Activated T-helper 17 cell treated with anti-CD3 and anti-CD28 coated beads, Interleukin-2, amount 50 U/mL, for 72 hours (primary cell): ENCODE measurements at regions not wholly inside any gene's neighbourhood (a gene's known extent, or its start where the extent isn't known, plus 50 kb on each side); places are given as distances from the start of the nearest gene placed in this dataset.

Experiments
- ATAC-seq: fragments of 150-1000 bp; cut with Tn5 transposase; replicated peaks from 2 replicates; pipeline ENCODE4 v1.10.0; 2021; ENCODE audit warnings: mild to moderate bottlenecking, moderate library complexity
- H3K27ac Mint-ChIP-seq: one replicate; pipeline ENCODE4 v1.8.0; 2022; ENCODE audit warnings: mixed read lengths
- H3K27me3 Mint-ChIP-seq: one replicate; pipeline ENCODE4 v1.8.0; 2022; ENCODE audit warnings: mixed read lengths
- H3K36me3 Mint-ChIP-seq: one replicate; pipeline ENCODE4 v1.8.0; 2022; ENCODE audit warnings: low read depth, mild to moderate bottlenecking, mixed read lengths
- H3K4me1 Mint-ChIP-seq: one replicate; pipeline ENCODE4 v1.8.0; 2022; ENCODE audit warnings: mixed read lengths
- H3K4me3 Mint-ChIP-seq: one replicate; pipeline ENCODE4 v1.8.0; 2022; ENCODE audit warnings: mild to moderate bottlenecking, mixed read lengths
- H3K9me3 Mint-ChIP-seq: one replicate; pipeline ENCODE4 v1.8.0; 2022; ENCODE audit warnings: mixed read lengths

DNA sequence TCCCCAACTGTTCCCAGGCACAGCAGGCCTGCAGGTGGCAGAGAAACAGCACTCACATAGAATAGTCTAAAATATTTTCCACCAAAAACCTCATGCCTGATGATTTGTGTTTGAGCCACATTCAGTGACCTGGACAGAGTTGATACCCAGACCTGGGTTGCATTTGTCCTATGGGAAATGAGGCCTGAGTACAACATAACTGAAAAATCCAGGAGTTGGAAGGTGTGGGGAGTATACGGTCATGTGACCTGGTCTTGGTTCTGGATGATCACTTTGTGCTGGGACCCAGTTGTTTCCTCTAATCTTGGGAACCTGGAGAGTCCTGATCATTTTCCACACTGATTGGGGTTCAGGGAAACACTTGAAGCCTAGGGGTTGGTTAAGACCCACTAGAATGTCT, 200.3 kb upstream of the MPHOSPH6 start:
- H3K27ac Mint-ChIP-seq, result no peak overlapping the region
- H3K36me3 Mint-ChIP-seq, result no peaks in the 10 kb centered on the region
- no peaks in the 10 kb centered on the region for H3K9me3 Mint-ChIP-seq
- no peaks in the 10 kb centered on the region for H3K27me3 Mint-ChIP-seq
- H3K4me1 Mint-ChIP-seq, result no peaks in the 10 kb centered on the region
- ATAC-seq, result no peak
- no peak overlapping the region for H3K4me3 Mint-ChIP-seq

DNA sequence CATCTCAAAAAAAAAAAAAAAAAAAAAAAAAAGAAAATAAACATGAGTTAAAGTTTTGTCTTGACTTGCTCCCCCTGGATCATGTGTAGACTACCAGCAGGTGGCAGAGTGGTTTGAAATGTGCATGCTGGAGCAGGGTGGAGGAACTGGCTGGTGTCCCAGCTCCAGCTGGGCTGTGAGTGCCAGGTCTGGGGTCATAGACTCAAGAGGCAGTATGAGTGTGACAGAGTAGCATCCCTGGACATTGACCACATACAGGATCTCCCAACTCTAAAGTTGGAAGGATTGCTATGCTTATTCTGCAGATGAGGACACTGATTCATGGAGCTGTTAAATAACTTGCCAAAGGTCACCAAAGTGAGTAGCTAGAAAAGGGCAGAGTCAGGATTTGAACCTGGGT, 198.0 kb upstream of the MPHOSPH6 start:
- Mint-ChIP-seq H3K36me3 (no peaks in the 10 kb centered on the region), H3K27me3 (no peaks in the 10 kb centered on the region), H3K4me1 (no peaks in the 10 kb centered on the region), H3K9me3 (no peaks in the 10 kb centered on the region), H3K4me3 (no peak overlapping the region), H3K27ac (no peak overlapping the region)
- no peak for ATAC-seq

- Mint-ChIP-seq H3K9me3 (no peaks in the 10 kb centered on the region), H3K4me3 (no peak overlapping the region), H3K27ac (no peak overlapping the region), H3K36me3 (no peaks in the 10 kb centered on the region), H3K4me1 (no peaks in the 10 kb centered on the region), H3K27me3 (peaks cover 4% of the 10 kb centered on the region)
- no peak for ATAC-seq
Measured at GRCh38 chr16:82366462-82366861, 196.4 kb upstream of the MPHOSPH6 start.

- H3K27ac Mint-ChIP-seq, result no peak overlapping the region
- H3K9me3 Mint-ChIP-seq, result no peaks in the 10 kb centered on the region
- no peaks in the 10 kb centered on the region for H3K4me1 Mint-ChIP-seq
- no peak overlapping the region for H3K4me3 Mint-ChIP-seq
- H3K27me3 Mint-ChIP-seq, result peaks cover 7% of the 10 kb centered on the region
- no peaks in the 10 kb centered on the region for H3K36me3 Mint-ChIP-seq
- ATAC-seq, result no peak
Measured at GRCh38 chr16:82364690-82365089, 194.7 kb upstream of the MPHOSPH6 start.

- H3K4me1 Mint-ChIP-seq, result no peaks in the 10 kb centered on the region
- H3K9me3 Mint-ChIP-seq, result no peaks in the 10 kb centered on the region
- H3K36me3 Mint-ChIP-seq, result no peaks in the 10 kb centered on the region
- no peak for ATAC-seq
- H3K4me3 Mint-ChIP-seq, result no peak overlapping the region
- H3K27me3 Mint-ChIP-seq, result peaks cover 15% of the 10 kb centered on the region
- H3K27ac Mint-ChIP-seq, result no peak overlapping the region
Measured at GRCh38 chr16:82363026-82363816, 193.2 kb upstream of the MPHOSPH6 start.

GRCh38 chr16:82361885-82362284, 191.9 kb upstream of the MPHOSPH6 start:
- ATAC-seq, result no peak
- H3K4me1 Mint-ChIP-seq, result no peaks in the 10 kb centered on the region
- H3K27ac Mint-ChIP-seq, result no peak overlapping the region
- no peak overlapping the region for H3K4me3 Mint-ChIP-seq
- H3K36me3 Mint-ChIP-seq, result no peaks in the 10 kb centered on the region
- no peaks in the 10 kb centered on the region for H3K9me3 Mint-ChIP-seq
- H3K27me3 Mint-ChIP-seq, result peaks cover 20% of the 10 kb centered on the region

- no peak overlapping the region for H3K27ac Mint-ChIP-seq
- H3K9me3 Mint-ChIP-seq, result peaks cover 4% of the 10 kb centered on the region
- no peak overlapping the region for H3K4me3 Mint-ChIP-seq
- no peaks in the 10 kb centered on the region for H3K36me3 Mint-ChIP-seq
- H3K27me3 Mint-ChIP-seq, result peaks cover 25% of the 10 kb centered on the region
- no peak for ATAC-seq
- H3K4me1 Mint-ChIP-seq, result no peaks in the 10 kb centered on the region
Measured at GRCh38 chr16:82360024-82360783, 190.2 kb upstream of the MPHOSPH6 start.

- no peak overlapping the region for H3K27ac Mint-ChIP-seq
- no peaks in the 10 kb centered on the region for H3K4me1 Mint-ChIP-seq
- H3K9me3 Mint-ChIP-seq, result peaks cover 4% of the 10 kb centered on the region
- H3K27me3 Mint-ChIP-seq, result peaks cover 28% of the 10 kb centered on the region
- H3K36me3 Mint-ChIP-seq, result no peaks in the 10 kb centered on the region
- H3K4me3 Mint-ChIP-seq, result no peak overlapping the region
- no peak for ATAC-seq
Measured at GRCh38 chr16:82358606-82359221, 188.7 kb upstream of the MPHOSPH6 start.

DNA sequence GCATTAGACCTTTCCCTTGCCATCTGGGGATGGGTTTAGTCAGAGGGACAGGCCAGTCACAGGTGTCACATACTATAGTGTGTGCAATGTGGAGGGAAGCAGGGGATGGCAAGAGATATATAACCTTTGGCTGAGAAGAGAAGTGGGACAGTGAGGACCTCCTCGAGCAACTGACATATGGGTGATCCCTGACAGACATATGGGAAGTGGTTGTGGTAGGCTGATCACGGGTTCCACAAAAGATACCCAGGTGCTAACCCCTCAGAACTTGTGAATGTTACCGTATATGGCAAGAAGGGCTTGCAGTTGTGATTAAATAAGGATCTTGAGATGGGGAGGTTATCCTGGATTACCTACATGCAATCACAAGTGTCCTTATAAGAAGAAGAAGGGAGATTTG, 188.1 kb upstream of the MPHOSPH6 start:
- Mint-ChIP-seq H3K4me3 (no peak overlapping the region), H3K27ac (no peak overlapping the region), H3K36me3 (no peaks in the 10 kb centered on the region), H3K27me3 (peaks cover 30% of the 10 kb centered on the region), H3K4me1 (no peaks in the 10 kb centered on the region), H3K9me3 (peaks cover 4% of the 10 kb centered on the region)
- no peak for ATAC-seq

DNA sequence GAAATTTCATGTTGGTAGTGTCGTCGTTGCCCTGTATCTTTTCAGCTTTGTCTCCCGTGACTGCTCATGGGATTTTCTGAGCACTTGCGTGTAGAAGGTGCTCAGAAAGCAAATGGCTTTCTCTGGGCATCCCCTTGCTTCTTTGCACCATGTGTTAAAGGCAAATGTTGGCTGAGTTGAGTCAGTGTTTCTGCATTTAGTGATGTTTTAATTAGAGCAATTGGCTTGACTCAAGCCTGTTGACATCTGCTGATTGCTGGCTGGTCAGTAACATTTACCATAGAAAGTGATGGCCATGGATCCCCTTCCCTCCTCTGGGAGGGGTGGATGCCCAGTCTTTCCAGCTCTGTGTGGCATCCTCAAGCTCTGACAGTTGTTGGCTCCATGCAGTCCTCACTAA, 187.2 kb upstream of the MPHOSPH6 start:
- peaks cover 4% of the 10 kb centered on the region for H3K9me3 Mint-ChIP-seq
- H3K27me3 Mint-ChIP-seq, result peaks cover 28% of the 10 kb centered on the region
- no peaks in the 10 kb centered on the region for H3K4me1 Mint-ChIP-seq
- ATAC-seq, result no peak
- no peak overlapping the region for H3K4me3 Mint-ChIP-seq
- no peaks in the 10 kb centered on the region for H3K36me3 Mint-ChIP-seq
- H3K27ac Mint-ChIP-seq, result no peak overlapping the region

DNA sequence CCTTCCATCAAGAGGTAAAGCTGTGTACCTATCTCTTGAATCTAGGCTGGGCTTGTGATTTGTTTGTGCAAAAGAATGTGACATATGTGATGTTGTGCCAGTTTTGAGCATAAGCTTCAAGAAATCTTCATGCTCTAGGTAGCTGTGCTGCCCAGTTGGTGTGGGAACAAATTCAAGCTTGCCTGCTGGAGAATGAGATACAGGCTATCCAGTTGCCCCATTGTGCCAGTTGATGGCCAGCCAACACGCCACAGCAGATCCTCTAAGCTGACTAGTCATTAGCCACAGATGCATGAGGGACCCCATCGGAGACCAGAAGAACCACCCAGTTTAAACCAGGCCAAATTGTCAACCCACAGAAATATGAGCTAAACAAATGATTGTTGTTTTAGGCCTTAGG, 180.5 kb upstream of the MPHOSPH6 start:
- no peak for ATAC-seq
- Mint-ChIP-seq H3K4me3 (no peak overlapping the region), H3K27ac (no peak overlapping the region), H3K4me1 (no peaks in the 10 kb centered on the region), H3K27me3 (peaks cover 9% of the 10 kb centered on the region), H3K36me3 (no peaks in the 10 kb centered on the region), H3K9me3 (peaks cover 6% of the 10 kb centered on the region)

GRCh38 chr16:82345318-82345717, 175.3 kb upstream of the MPHOSPH6 start:
- peaks cover 10% of the 10 kb centered on the region for H3K27me3 Mint-ChIP-seq
- no peaks in the 10 kb centered on the region for H3K4me1 Mint-ChIP-seq
- H3K4me3 Mint-ChIP-seq, result no peak overlapping the region
- H3K9me3 Mint-ChIP-seq, result peaks cover 4% of the 10 kb centered on the region
- ATAC-seq, result no peak
- no peak overlapping the region for H3K27ac Mint-ChIP-seq
- H3K36me3 Mint-ChIP-seq, result no peaks in the 10 kb centered on the region

GRCh38 chr16:82344157-82344556, 174.1 kb upstream of the MPHOSPH6 start:
- Mint-ChIP-seq H3K4me1 (no peaks in the 10 kb centered on the region), H3K27ac (no peak overlapping the region), H3K36me3 (no peaks in the 10 kb centered on the region), H3K9me3 (no peaks in the 10 kb centered on the region), H3K4me3 (no peak overlapping the region), H3K27me3 (peaks cover 18% of the 10 kb centered on the region)
- no peak for ATAC-seq

GRCh38 chr16:82341146-82341669, 171.2 kb upstream of the MPHOSPH6 start:
- ATAC-seq, result no peak
- no peaks in the 10 kb centered on the region for H3K9me3 Mint-ChIP-seq
- H3K27ac Mint-ChIP-seq, result no peak overlapping the region
- no peaks in the 10 kb centered on the region for H3K4me1 Mint-ChIP-seq
- no peaks in the 10 kb centered on the region for H3K36me3 Mint-ChIP-seq
- H3K4me3 Mint-ChIP-seq, result no peak overlapping the region
- peaks cover 27% of the 10 kb centered on the region for H3K27me3 Mint-ChIP-seq

DNA sequence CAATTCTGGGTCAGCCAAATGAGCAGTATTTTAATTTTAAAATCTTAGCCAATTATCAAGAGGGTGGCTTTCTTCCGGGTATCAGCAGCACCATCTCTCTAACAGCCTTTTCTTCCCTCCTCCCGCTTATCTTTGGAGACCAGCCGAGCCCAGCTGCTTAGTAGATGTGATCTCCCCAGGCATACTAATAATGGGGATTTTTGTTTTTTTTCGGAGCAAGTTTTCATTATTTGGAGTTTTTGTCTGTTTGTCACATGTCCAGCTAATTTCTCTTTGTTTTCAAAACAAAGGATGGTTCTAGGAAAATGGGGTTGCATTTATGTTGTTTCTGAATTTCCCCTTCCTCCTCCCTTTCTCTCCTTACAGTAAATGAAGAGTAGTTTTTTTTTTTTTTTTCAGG, 170.5 kb upstream of the MPHOSPH6 start:
- Mint-ChIP-seq H3K27me3 (peaks cover 23% of the 10 kb centered on the region), H3K36me3 (no peaks in the 10 kb centered on the region), H3K9me3 (no peaks in the 10 kb centered on the region), H3K27ac (no peak overlapping the region), H3K4me3 (no peak overlapping the region), H3K4me1 (no peaks in the 10 kb centered on the region)
- no peak for ATAC-seq
